ENCODE measurements at regions not wholly inside any gene's neighbourhood (a gene's known extent, or its start where the extent isn't known, plus 50 kb on each side); places are given as distances from the start of the nearest gene placed in this dataset.

GRCh38 chr6:132995009-132995408 is 180.6 kb downstream of the RPS12 start:
- Histone ChIP-seq H3F3A (ENCODE audit: low read depth) (no peaks in the 10 kb centered on the region), H2AFZ (ENCODE audit: low read length) (no peak overlapping the region), H3K27me3 (ENCODE audit: insufficient read depth, low read length, poor library complexity, severe bottlenecking) (no peaks in the 10 kb centered on the region), H3K79me2 (ENCODE audit: insufficient read depth, low read length) (no peaks in the 10 kb centered on the region), H3K36me3 (ENCODE audit: insufficient read depth, low read length) (no peaks in the 10 kb centered on the region), H3K9me2 (replicated peaks; ENCODE audit: low read depth, low read length) (no peaks in the 10 kb centered on the region; the same call in 1 of the 2 replicates), H3K4me1 (ENCODE audit: insufficient read depth, low read length, poor library complexity, severe bottlenecking) (no peaks in the 10 kb centered on the region), H3K4me2 (ENCODE audit: low read depth, low read length, poor library complexity, severe bottlenecking) (no peak overlapping the region), H3K9me3 (ENCODE audit: insufficient read depth, low read depth, low read length) (no peaks in the 10 kb centered on the region), H4K20me1 (ENCODE audit: insufficient read depth, low read length, poor library complexity, severe bottlenecking) (no peaks in the 10 kb centered on the region), H3K4me3 (ENCODE audit: low read length, poor library complexity, severe bottlenecking) (no peak overlapping the region), H3K9ac (ENCODE audit: low read depth, low read length, poor library complexity, severe bottlenecking) (no peak overlapping the region)
- TF ChIP-seq EZH2phosphoT487 (IDR thresholded peaks at IDR 0.05; ENCODE audit: borderline replicate concordance) (no peak), CTCF (conservative IDR thresholded peaks at IDR 0.05; ENCODE audit: low read length) (no peak)

- TF ChIP-seq CTCF (conservative IDR thresholded peaks at IDR 0.05; ENCODE audit: low read length) (no peak), EZH2phosphoT487 (IDR thresholded peaks at IDR 0.05; ENCODE audit: borderline replicate concordance) (no peak)
- Histone ChIP-seq H3K27me3 (ENCODE audit: insufficient read depth, low read length, poor library complexity, severe bottlenecking) (no peaks in the 10 kb centered on the region), H3K9me3 (ENCODE audit: insufficient read depth, low read depth, low read length) (no peaks in the 10 kb centered on the region), H3K4me2 (ENCODE audit: low read depth, low read length, poor library complexity, severe bottlenecking) (no peak overlapping the region), H4K20me1 (ENCODE audit: insufficient read depth, low read length, poor library complexity, severe bottlenecking) (no peaks in the 10 kb centered on the region), H3F3A (ENCODE audit: low read depth) (no peaks in the 10 kb centered on the region), H2AFZ (ENCODE audit: low read length) (no peak overlapping the region), H3K4me1 (ENCODE audit: insufficient read depth, low read length, poor library complexity, severe bottlenecking) (no peaks in the 10 kb centered on the region), H3K79me2 (ENCODE audit: insufficient read depth, low read length) (no peaks in the 10 kb centered on the region), H3K36me3 (ENCODE audit: insufficient read depth, low read length) (no peaks in the 10 kb centered on the region), H3K9ac (ENCODE audit: low read depth, low read length, poor library complexity, severe bottlenecking) (no peak overlapping the region), H3K9me2 (replicated peaks; ENCODE audit: low read depth, low read length) (no peaks in the 10 kb centered on the region; the same call in 1 of the 2 replicates), H3K4me3 (ENCODE audit: low read length, poor library complexity, severe bottlenecking) (no peak overlapping the region)
Observed at GRCh38 chr6:132995432-132995831, 181.1 kb downstream of the RPS12 start.

- H3K4me3 ChIP-seq (ENCODE audit: low read length, poor library complexity, severe bottlenecking), result no peak overlapping the region
- H3K9me2 ChIP-seq (replicated peaks; ENCODE audit: low read depth, low read length), result no peaks in the 10 kb centered on the region; the same call in 1 of the 2 replicates
- TF ChIP-seq EZH2phosphoT487 (IDR thresholded peaks at IDR 0.05; ENCODE audit: borderline replicate concordance) (no peak), CTCF (conservative IDR thresholded peaks at IDR 0.05; ENCODE audit: low read length) (no peak)
- H3K36me3 ChIP-seq (ENCODE audit: insufficient read depth, low read length), result no peaks in the 10 kb centered on the region
- no peaks in the 10 kb centered on the region for H4K20me1 ChIP-seq (ENCODE audit: insufficient read depth, low read length, poor library complexity, severe bottlenecking)
- H3K9me3 ChIP-seq (ENCODE audit: insufficient read depth, low read depth, low read length), result no peaks in the 10 kb centered on the region
- no peak overlapping the region for H2AFZ ChIP-seq (ENCODE audit: low read length)
- no peaks in the 10 kb centered on the region for H3K79me2 ChIP-seq (ENCODE audit: insufficient read depth, low read length)
- H3K4me2 ChIP-seq (ENCODE audit: low read depth, low read length, poor library complexity, severe bottlenecking), result no peak overlapping the region
- H3K27me3 ChIP-seq (ENCODE audit: insufficient read depth, low read length, poor library complexity, severe bottlenecking), result no peaks in the 10 kb centered on the region
- H3F3A ChIP-seq (ENCODE audit: low read depth), result no peaks in the 10 kb centered on the region
- H3K9ac ChIP-seq (ENCODE audit: low read depth, low read length, poor library complexity, severe bottlenecking), result no peak overlapping the region
- H3K4me1 ChIP-seq (ENCODE audit: insufficient read depth, low read length, poor library complexity, severe bottlenecking), result no peaks in the 10 kb centered on the region
Observed at GRCh38 chr6:132998418-132998817, 184.0 kb downstream of the RPS12 start.

Measured in Loucy (cell line).